SKM-1 treated with dmso at 0.1 percent for 144 hours (cell line): ENCODE measurements at regions not wholly inside any gene's neighbourhood (a gene's known extent, or its start where the extent isn't known, plus 50 kb on each side); places are given as distances from the start of the nearest gene placed in this dataset.
"Not testable (repeated sequence)": the region's sequence is repeated elsewhere in the genome, so short reads cannot be mapped to it uniquely, and the experiment has no call there.

ENCODE experiments used
- DNase-seq: peaks from one replicate; lab custom pipeline; 2025; ENCODE audit not compliant: unreplicated experiment; lab: John Stamatoyannopoulos, UW

DNA sequence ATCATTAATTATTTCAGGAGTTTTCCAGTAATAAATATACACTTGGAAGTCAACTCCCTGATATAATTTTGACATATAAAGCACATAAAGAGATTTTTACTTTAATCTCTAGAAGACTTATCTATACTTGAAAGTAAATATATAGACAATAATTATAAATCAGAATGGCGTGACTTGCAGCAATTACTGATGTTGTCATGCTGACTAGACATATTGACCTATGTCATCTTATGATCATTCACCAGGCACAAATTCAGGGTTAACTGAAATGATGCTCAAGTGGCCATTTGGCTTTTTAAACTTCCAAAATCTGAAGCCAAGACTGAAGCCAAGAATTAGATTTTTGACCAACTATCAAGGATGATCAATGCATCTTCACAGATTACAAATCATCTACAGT, 192.2 kb downstream of the MCHR2 start:
- DNase-seq: no peak

DNA sequence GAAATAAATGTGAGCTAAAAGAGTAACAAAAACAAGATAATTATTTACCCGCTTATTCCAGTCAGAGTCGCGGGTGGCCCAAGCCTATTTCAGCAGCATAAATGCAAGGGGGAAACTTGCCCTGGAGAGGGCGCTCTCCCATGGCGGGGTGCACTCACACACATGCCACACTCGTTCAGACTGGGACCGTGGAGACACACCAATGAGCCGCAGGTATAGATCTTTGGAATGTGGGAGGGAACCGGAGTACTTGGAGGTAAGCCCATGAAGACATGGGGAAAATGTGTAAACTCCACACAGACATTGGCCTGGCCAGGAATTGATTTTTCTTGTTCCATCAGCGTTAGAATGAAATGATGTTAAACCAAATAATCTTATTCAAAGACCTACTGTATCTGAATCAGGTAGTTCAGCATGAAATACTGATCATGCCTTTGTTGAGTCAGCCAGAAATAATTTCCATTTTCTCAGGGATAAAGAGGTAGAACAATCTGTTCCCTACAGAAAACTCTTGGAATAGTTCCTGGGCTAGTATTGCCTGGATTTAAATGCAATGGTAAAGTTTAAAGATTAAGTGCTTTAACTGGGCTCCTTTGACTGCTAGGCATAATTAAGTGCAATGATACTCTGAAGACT, 191.5 kb downstream of the MCHR2 start:
- DNase-seq: no peak

DNA sequence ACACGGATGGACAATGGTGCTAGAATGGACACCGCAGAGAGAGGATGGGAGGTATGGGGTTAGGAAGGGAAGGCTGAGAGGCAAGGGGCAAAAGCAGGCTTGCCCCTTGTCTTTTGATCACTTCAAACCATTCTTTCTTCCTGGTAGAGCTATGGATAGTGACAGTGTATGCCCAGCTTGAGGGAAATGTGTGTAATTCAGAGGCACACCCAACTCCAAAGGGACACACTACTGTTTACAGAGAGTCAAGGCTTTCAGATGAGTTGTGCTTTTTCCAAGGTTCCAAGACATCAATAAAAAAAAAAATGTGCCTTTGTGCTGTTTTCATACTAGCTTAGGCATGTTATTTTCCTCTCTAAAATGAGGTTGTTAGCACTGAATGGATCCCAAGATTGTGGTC, 185.0 kb downstream of the MCHR2 start:
- no peak for DNase-seq

DNA sequence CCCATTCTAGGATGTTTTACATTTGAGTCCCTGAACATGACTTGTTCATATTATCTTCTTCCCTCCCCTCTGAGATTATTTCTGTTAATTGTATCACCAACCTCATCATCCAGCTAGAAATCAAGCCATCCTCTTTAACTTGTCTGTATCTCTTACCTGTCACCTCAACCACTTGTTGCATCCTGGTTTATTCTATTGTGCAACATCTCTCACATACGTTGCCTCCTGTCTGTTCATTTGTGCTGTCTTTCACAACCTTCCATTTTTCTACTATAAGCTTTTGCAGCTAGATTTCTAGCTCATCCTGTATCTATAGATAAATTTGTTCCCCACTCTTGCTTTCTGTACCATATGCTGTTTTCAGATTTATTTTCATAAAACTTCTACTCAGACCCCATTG, 183.7 kb downstream of the MCHR2 start:
- DNase-seq: no peak

DNA sequence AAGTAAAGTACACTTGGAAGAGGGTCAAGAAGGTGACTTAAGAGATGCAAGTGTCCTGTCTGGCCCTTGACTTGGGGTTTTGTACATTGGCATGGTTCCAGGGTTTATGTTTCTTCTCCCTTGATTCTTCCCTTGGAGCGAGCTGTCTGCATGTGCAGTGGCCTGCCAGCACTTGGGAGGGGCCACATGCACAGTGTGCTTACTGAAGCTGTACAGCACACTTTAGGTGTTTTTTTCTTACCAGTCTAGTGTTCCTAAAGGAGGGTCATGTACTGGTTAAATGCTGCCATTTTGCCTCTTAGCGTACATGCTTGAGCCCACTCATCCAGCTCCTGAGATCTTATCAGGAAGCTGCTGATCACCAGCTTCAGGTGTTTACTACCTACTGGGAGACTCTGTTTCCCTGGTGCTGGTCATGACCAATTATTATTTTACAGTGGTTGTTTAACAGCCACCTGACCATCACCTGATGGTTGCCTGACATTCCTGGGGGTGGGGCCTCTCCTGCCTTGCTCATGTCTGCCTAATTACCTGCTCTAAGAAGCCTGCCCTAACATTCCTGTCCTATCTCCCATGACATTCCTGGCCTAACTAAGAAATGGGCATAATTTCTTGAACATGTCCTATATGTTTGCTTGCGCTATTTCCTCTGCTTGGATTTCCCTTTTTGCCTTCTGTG, 182.9 kb downstream of the MCHR2 start:
- DNase-seq: no peak

DNA sequence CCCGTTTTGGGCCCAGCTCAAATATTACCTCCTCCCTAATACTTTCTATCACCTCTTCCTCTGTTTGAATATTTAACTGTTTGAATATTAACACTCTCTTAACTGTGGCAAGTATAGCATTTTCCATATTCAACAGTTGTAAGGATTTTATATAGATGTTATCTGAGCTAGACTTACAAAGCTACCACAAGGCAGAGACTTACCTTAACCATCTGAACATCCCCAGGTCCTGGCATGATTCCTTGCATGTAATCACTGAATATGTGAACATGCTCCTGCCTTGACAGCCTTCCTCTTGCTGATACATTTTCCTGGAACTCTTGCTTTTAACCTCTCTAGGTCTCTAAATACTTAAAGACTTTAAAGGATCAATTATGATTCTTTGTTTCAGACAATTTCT, 182.4 kb downstream of the MCHR2 start:
- no peak for DNase-seq

DNA sequence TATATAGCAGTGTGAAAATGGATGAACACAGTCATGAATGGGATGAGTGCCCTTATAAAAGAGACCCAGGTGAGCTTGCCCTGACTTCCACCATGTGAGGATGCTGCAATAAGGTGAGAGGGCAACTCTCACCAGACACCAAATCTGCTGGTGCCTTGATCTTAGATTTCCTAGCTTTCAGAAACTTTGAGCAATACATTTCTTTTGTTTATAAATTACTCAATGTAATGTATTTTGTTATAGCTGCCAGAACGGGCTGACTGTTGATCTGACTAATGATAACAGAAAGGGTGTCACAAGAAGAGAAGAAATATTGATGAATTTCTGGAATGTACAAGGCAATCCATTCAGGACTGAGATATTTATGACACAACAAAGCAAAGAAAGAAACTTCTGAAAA, 180.5 kb downstream of the MCHR2 start:
- no peak for DNase-seq

DNA sequence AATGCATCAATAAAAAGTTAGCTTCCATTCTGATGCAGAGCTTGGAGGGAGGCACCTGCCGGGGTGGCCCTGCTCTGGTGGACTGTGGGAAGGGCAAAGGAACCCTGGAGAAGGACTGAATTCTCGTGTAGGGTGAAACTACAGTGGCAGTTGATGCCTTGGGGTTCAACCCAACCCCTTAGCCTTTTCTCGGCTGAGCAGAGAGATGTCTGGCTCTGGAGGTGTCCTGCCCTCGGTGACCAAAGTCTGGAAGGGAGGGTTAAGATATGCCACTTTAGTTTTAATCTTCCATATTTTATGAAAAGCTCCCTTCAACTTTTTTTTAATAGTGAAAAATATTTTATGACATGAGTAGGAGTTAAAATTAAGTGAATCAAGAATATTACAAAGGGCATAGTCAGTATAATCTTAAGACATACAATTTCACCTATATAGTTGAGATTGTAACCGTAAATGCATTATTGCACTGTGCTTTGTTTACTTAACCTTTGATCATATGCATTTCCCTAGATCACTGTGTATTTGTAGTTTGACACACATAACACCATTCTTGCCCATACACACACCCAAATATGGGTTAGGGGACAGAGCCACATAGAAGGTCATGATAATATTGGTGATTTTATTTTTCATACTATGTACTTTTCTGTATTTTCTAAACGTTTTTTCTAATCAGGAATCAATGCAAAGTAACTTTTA, 179.6 kb downstream of the MCHR2 start:
- DNase-seq: no peak

DNA sequence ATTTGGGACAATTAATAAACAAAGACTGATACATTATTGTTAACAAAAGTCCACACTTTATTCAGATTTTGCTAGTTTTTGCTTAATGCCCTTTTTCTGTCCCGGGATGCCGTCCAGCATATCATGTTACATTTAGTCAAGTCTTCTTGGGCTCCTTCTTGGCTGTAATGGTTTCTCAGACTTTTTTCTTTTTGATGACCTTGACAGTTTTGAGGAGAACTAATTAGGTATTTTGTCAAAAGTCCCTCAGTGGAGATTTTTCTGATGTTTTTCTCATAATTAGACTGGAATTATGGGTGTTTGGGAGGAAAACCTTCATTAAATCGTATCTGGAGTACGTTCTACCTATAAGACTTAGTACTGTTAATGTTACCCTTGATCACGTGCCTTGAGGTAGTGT, 177.2 kb downstream of the MCHR2 start:
- DNase-seq: no peak

DNA sequence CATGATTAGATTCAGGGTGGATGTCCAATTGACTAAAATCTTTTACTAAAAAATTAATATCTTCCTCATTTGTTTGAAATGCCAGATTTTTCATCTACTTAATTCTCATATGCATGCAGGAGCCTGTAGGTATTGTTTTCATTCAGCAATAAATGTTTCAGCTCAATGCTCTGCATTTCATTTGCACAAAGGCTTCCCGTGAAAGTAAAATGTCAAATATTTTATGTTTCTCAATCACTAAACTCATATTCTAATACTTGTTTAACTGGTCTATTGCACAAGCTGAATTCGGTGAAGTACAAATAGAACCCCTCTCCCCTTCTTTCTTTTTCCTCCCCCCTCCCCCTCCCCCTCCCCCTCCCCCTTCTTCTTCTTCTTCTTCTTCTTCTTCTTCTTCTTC, 175.9 kb downstream of the MCHR2 start:
- no peak for DNase-seq

DNA sequence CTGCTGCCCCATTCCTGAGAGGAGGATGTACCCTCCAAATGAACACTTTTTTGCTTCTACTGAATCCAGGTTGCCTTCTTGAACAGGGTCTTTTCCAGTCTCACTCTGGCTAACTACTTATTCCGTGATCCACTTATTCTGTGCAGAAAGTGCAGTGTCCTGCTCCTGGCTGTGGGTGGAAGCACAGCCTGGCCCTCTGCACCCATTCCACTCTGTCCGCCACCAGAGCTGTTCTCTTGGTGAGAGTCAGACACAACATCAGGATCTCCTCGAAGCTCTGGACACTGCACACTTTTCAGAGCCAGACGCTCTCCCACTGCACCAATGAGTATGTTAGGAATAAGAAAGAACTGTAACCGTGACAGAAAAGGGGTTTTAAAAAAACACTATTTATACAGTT, 174.2 kb downstream of the MCHR2 start:
- DNase-seq: no peak

DNA sequence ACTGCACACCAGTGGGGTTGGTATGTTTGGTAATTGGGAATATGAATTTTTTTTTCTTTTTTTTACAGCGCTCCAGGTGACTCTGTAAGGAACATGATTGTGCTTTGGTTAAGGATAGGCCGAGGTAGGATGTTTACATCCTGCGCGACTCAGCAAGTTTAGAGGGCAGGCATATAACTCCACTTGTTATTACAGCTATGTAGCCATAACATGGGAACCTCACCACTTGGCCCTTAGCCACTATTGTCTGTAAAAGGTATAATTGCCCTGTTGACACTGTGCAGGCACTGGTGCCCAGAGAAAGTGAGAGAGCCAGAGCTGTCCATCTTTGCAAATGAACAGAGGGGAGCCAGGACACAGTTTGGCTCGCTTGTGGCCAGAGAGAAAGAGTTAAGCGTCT, 172.9 kb downstream of the MCHR2 start:
- DNase-seq: no peak

DNA sequence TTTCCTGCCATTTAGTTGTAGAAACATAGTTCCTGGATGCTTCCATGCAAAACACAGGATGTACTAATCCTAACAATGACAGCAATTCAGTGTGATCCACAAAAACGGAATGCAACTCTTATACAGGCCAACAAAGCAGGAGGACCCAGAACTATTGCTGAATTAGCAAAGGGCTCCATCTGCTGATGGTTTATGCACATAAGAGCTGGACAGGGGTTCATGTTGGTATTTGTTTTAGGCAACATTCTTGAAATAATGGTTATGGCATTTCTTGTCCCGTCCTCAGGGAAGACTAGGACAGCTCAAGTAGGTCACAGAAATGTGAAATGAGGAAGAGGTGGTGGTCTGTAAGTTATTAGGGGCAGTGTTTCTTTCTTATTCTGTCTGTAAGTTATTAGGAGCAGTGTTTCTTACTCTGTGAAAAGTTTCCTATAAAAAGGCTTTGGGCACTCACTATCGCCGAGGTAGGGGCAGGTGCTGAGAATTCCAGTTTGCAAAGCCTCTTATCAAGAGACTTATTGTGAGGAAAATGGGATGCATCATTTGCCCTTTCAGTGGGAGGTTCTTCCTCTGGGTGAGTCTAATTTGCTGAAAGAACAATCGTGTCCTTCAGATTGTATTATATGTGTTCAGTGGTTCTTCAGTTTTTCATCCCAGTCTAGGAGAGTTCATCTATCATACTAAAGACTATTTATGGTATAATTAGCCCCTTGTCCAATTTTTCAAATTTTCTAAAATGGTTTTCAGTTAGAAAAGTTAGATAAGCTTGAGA, 171.1 kb downstream of the MCHR2 start:
- no peak for DNase-seq

DNA sequence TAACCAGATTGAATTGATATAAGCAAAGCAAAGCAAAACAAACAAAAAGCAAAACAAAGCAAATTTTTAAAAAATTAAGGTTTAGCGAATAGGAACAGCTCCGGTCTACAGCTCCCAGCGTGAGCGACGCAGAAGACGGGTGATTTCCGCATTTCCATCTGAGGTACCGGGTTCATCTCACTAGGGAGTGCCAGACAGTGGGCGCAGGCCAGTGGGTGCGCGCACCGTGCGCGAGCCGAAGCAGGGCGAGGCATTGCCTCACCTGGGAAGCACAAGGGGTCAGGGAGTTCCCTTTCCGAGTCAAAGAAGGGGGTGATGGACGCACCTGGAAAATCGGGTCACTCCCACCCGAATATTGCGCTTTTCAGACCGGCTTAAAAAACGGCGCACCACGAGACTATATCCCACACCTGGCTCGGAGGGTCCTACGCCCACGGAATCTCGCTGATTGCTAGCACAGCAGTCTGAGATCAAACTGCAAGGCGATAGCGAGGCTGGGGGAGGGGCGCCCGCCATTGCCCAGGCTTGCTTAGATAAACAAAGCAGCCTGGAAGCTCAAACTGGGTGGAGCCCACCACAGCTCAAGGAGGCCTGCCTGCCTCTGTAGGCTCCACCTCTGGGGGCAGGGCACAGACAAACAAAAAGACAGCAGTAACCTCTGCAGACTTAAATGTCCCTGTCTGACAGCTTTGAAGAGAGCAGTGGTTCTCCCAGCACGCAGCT, 170.3 kb downstream of the MCHR2 start:
- DNase-seq: not testable (repeated sequence)

DNA sequence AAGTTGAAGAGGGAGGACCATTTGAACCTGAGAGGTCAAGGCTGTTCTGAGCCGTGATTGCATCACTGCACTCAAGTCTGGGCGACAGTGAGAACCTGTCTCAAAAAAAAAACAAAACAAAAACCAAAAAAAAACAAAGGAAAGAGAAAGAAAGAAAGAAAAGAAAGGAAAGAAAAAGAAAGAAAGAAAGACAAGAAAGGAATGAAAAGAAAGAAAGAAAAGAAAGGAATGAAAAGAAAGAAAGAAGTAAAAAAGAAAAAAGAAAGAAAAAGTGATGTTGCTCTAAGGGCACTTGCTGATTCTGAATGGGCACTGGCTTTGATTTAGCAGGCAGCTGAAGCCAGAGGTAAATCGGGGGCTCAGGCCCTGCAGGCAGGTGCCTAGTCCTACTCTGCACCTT, 161.0 kb downstream of the MCHR2 start:
- no peak for DNase-seq

DNA sequence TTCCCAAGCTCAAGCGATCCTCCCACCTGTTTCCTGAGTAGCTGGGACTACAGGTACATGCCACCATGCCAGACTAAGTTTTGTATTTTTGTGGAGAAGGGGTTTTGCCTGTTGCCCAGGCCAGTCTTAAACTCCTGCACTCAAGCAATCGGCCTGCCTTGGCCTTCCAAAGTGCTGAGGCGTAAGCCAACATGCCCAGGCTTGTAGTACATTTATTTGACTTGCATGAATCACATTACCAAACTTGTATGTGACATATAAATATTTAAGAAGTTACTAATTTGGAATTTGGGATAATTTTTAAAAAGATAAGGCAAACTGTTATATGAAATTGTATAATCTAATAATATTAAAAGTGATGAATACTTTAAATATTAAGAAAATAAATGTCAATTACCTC, 157.6 kb downstream of the MCHR2 start:
- DNase-seq: no peak

DNA sequence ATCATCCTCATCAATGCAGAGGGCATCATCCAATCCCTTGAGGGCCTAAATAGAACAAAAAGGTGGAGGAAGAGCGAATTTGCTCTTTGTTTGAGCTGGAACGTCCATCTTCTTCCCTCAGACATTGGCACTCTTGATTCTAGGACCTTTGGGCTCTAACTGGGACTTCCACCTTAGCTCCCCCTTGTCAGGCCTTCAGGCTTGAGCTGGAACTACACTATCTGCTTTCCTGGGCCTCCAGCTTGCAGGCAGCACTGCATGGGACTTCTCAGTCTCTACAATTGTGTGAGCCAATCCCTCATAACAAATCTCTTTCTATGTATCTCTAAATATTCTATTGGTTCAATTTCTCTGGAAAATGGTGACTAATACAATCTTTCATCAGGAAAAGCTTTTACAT, 155.4 kb downstream of the MCHR2 start:
- no peak for DNase-seq

DNA sequence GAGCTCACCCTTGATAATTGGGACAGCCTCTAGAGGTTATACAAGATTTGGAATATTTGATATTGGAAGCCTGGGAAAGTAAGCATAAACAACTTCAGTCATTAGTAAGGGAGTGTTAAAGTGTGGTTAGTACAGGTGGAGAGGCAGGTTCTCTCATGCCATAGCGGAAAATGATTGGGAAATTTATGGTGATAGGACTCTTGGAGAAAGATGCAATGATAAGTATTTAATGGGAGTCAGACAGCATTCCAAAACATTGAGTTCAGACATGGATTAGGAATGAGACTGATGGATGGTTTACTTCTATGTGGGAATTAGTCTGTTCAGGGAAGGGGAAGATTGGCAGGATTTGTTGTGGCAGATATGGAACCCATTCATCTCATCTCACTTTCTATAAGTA, 152.7 kb downstream of the MCHR2 start:
- DNase-seq: no peak

DNA sequence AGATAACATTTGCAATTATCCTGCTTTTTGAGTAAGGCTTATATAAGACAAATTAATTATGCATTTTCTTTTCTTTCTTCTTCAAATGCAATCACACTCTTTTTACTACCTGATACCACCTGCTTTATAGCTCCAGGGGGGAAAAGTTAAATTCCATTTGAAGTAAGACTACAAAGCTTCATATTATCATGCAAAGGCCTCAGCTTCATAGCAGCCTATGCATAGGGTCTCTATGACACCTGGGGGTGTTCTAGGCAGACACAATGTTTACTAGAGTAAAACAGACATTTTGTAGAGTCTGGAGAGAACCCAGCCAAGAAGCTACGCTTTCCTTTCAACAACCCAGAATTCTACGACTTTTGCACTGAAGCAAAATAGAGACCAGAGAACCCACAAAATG, 148.0 kb downstream of the MCHR2 start:
- DNase-seq: no peak

DNA sequence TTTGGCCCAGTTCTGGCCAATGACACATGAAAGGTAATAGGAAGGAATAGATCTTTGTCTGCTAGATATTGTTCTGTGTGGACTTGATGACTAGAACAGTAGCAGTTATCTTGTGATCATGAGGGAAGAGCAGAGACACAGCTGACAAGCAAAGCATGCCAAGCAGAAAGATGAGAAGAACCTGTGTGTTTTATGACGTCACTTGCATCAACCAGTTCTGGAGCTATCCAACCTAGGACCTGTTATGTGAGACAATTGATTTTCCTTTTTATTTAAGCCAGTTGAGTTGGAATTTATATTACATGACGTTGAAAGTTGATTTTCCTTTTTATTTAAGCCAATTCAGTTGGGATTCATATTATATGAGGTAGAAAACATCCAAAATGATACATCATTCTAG, 143.2 kb downstream of the MCHR2 start:
- no peak for DNase-seq

DNA sequence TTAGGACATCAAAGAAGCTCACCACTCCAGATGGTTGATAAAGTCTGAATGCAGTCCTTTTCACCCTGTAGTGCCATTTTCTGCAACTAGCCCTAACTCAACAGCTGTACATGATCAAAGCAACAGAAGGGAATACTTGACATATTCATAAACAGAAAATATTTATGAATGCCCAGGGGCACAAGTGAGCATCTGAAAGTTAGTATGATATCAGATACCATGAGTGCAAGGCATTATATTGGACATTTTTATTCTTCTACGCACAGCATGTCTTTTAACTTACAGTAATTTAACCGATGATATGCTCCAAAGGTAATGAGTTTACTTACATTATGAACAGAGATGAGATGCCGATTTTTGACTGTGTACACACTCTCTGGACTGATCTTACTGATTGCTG, 142.0 kb downstream of the MCHR2 start:
- no peak for DNase-seq
